Calu3 (cell line): ENCODE measurements at regions not wholly inside any gene's neighbourhood (a gene's known extent, or its start where the extent isn't known, plus 50 kb on each side); places are given as distances from the start of the nearest gene placed in this dataset.

Experiments
- BruUV-seq: library from RNA; stranded (reverse); fragments of 400-500 nt; replicated peaks from 2 replicates; lab custom pipeline; 2021; lab: Mats Ljungman, UMichigan
- CTCF ChIA-PET: fragments of 300-600 bp; sonication (Branson Sonifier 250); formaldehyde crosslinking; loops from one replicate; lab custom pipeline; 2022; ENCODE audit warnings: antibody characterized with exemption; lab: Charles Lee
- DNase-seq: peaks from one replicate; pipeline ENCODE4 v3.0.0; 2022
- H3K27ac Mint-ChIP-seq: one replicate; pipeline ENCODE4 v1.8.0; 2022; ENCODE audit warnings: mixed read lengths; ENCODE audit not compliant: unreplicated experiment
- H3K27me3 Mint-ChIP-seq: one replicate; pipeline ENCODE4 v1.8.0; 2022; ENCODE audit warnings: mixed read lengths; ENCODE audit not compliant: unreplicated experiment
- H3K36me3 Mint-ChIP-seq: one replicate; pipeline ENCODE4 v1.8.0; 2022; ENCODE audit warnings: mild to moderate bottlenecking, moderate library complexity, mixed read lengths; ENCODE audit not compliant: insufficient read depth, unreplicated experiment
- H3K4me1 Mint-ChIP-seq: one replicate; pipeline ENCODE4 v1.8.0; 2022; ENCODE audit warnings: mild to moderate bottlenecking, low read depth, mixed read lengths; ENCODE audit not compliant: unreplicated experiment
- H3K4me3 Mint-ChIP-seq: one replicate; pipeline ENCODE4 v1.8.0; 2022; ENCODE audit warnings: mild to moderate bottlenecking, low read depth, moderate library complexity, mixed read lengths; ENCODE audit not compliant: unreplicated experiment
- H3K9me3 Mint-ChIP-seq: one replicate; pipeline ENCODE4 v1.8.0; 2022; ENCODE audit warnings: low read depth, mixed read lengths; ENCODE audit not compliant: unreplicated experiment
- CTCF ChIP-seq: fragments of 200-600 bp; IDR thresholded peaks from one replicate; pipeline ENCODE4 v1.8.0; 2022; ENCODE audit warnings: antibody characterized with exemption; ENCODE audit not compliant: unreplicated experiment
- intact Hi-C: fragments of 100-400 bp; cut with micrococcal nuclease; formaldehyde crosslinking; loops from one replicate; pipeline ENCODE4 v1.10.0; 2022; ENCODE audit not compliant: unreplicated experiment

- no TSS peak for BruUV-seq
- no peaks in the 10 kb centered on the region for H3K9me3 Mint-ChIP-seq
- no peaks in the 10 kb centered on the region for H3K27me3 Mint-ChIP-seq
- H3K4me3 Mint-ChIP-seq = no peak overlapping the region
- no peak for DNase-seq
- H3K36me3 Mint-ChIP-seq = no peaks in the 10 kb centered on the region
- CTCF ChIA-PET = no interaction called here
- no peak for TF ChIP-seq CTCF
- H3K27ac Mint-ChIP-seq = no peak overlapping the region
- intact Hi-C loops = no loop called here
- no peaks in the 10 kb centered on the region for H3K4me1 Mint-ChIP-seq
Measured at GRCh38 chr1:194151056-194151455, 964.6 kb upstream of the B3GALT2 start.

- Mint-ChIP-seq H3K27ac (no peak overlapping the region), H3K4me1 (no peaks in the 10 kb centered on the region), H3K9me3 (no peaks in the 10 kb centered on the region), H3K4me3 (no peak overlapping the region), H3K27me3 (no peaks in the 10 kb centered on the region), H3K36me3 (no peaks in the 10 kb centered on the region)
- CTCF ChIA-PET = no interaction called here
- TF ChIP-seq CTCF = no peak
- DNase-seq = no peak
- no TSS peak for BruUV-seq
- intact Hi-C loops = no loop called here
Measured at GRCh38 chr1:194150242-194150641, 963.8 kb upstream of the B3GALT2 start.

GRCh38 chr1:194133152-194133551 lies 946.7 kb upstream of the B3GALT2 start:
- no peaks in the 10 kb centered on the region for H3K36me3 Mint-ChIP-seq
- TF ChIP-seq CTCF = no peak
- H3K4me3 Mint-ChIP-seq = no peak overlapping the region
- H3K4me1 Mint-ChIP-seq = no peaks in the 10 kb centered on the region
- BruUV-seq = no TSS peak
- no peaks in the 10 kb centered on the region for H3K27me3 Mint-ChIP-seq
- CTCF ChIA-PET = no interaction called here
- DNase-seq = no peak
- H3K9me3 Mint-ChIP-seq = no peaks in the 10 kb centered on the region
- intact Hi-C loops = no loop called here
- H3K27ac Mint-ChIP-seq = no peak overlapping the region

GRCh38 chr1:194118086-194118485 lies 931.7 kb upstream of the B3GALT2 start:
- Mint-ChIP-seq H3K4me3 (no peak overlapping the region), H3K4me1 (no peaks in the 10 kb centered on the region), H3K27ac (no peak overlapping the region), H3K36me3 (no peaks in the 10 kb centered on the region), H3K27me3 (no peaks in the 10 kb centered on the region), H3K9me3 (no peaks in the 10 kb centered on the region)
- no peak for TF ChIP-seq CTCF
- intact Hi-C loops = no loop called here
- BruUV-seq = no TSS peak
- no peak for DNase-seq
- CTCF ChIA-PET = no interaction called here

GRCh38 chr1:194117582-194117981 lies 931.2 kb upstream of the B3GALT2 start:
- intact Hi-C loops = no loop called here
- no peak for TF ChIP-seq CTCF
- Mint-ChIP-seq H3K9me3 (no peaks in the 10 kb centered on the region), H3K4me3 (no peak overlapping the region), H3K27ac (no peak overlapping the region), H3K36me3 (no peaks in the 10 kb centered on the region), H3K4me1 (no peaks in the 10 kb centered on the region), H3K27me3 (no peaks in the 10 kb centered on the region)
- no peak for DNase-seq
- CTCF ChIA-PET = no interaction called here
- no TSS peak for BruUV-seq
